Heart left ventricle (tissue), 16 donors: ENCODE measurements at regions not wholly inside any gene's neighbourhood (a gene's known extent, or its start where the extent isn't known, plus 50 kb on each side); places are given as distances from the start of the nearest gene placed in this dataset.
"Not testable (repeated sequence)": the region's sequence is repeated elsewhere in the genome, so short reads cannot be mapped to it uniquely, and the experiment has no call there.

ENCODE experiments used
- ATAC-seq, 4 donors: fragments of 200-7000 bp; cut with Tn5 transposase; one replicate each; pipeline ENCODE4 v1.9.1; 2020 to 2022; ENCODE audit warnings: moderate library complexity in 4 of 4, mild to moderate bottlenecking in 3 of 4, moderate number of reproducible peaks in 1 of 4
- DNase-seq, 5 donors: peaks; one replicate each; pipeline ENCODE4 v3.0.0-alpha.2; 2020
- H3K27ac ChIP-seq, 12 donors: fragments of 200-600 bp; sonication (generic) in 4 of 12; one replicate each; pipeline versions ENCODE4 v1.5.0 to v1.8.0; 2016 to 2022; ENCODE audit warnings: mild to moderate bottlenecking in 2 of 12
- H3K27me3 ChIP-seq, 9 donors: fragments of 200-600 bp; sonication (generic) in 2 of 9; one replicate each; pipeline versions ENCODE4 v1.5.1 to v1.8.0; 2016 to 2022; ENCODE audit warnings: mild to moderate bottlenecking in 3 of 9
- H3K36me3 ChIP-seq, 9 donors: fragments of 200-600 bp; sonication (generic) in 2 of 9; one replicate each; pipeline versions ENCODE4 v1.5.0 to v1.8.0; 2018 to 2022; ENCODE audit warnings: mild to moderate bottlenecking in 2 of 9
- H3K4me1 ChIP-seq, 12 donors: fragments of 200-600 bp; sonication (generic) in 4 of 12; one replicate each; pipeline versions ENCODE4 v1.5.0 to v1.8.0; 2016 to 2022; ENCODE audit warnings: mild to moderate bottlenecking in 3 of 12
- H3K4me3 ChIP-seq, 12 donors: fragments of 200-600 bp; sonication (generic) in 4 of 12; one replicate each; pipeline versions ENCODE4 v1.5.0 to v1.8.0; 2017 to 2022; ENCODE audit warnings: mild to moderate bottlenecking in 9 of 12, moderate library complexity in 4 of 12
- H3K9me3 ChIP-seq, 12 donors: fragments of 200-600 bp; sonication (generic) in 4 of 12; one replicate each; pipeline versions ENCODE4 v1.5.0 to v1.8.0; 2016 to 2022; ENCODE audit warnings: mild to moderate bottlenecking in 1 of 12
- WGBS, 4 donors: extraction: QIAGEN DNeasy Blood & Tissue Kit in 2 of 4; methylation state at CpG; one replicate each; pipeline versions ENCODE4 v1.1.5 to v1.1.7; 2013 to 2018; 5-methylcytosine and 5-hydroxymethylcytosine counted together
- intact Hi-C, 10 donors: fragments of 100-400 bp; cut with DNase I; formaldehyde crosslinking; loops; one replicate each; pipeline versions ENCODE4 v1.11.1 to v1.14.2; 2022
- donor health status: ischemic (EF 13 %, LVEDD 7.1; RV severe dilation, severe dysfunction).
- donor health status: healthy with polysubstance abuse.
- donor health status: DM: no; HTN: yes; CAD: no.
- donor health status: DM: no; HTN: no; CAD: no.
- donor health status: ischemic (EF 25% LVEDD 6.9; RV normal size, moderate dysfunction).
- donor health status: ischemic (EF 25% LVEDD 5.7; RV mildly dilated, moderate dysfunction).
- donor health status: healthy.
- donor health status: DM: yes; HTN: yes; CAD: no.
- donor health status: ischemic (EF 35%, LVEDD 5.7; RV mildly dilated, moderate dysfunction).
- donor health status: nonischemic (EF 11% LVEDD 7.7; RV severe dilation, severe dysfunction).
- donor health status: DM: yes; HTN: yes; CAD: no.
- donor health status: PGD.
- donor health status: ischemic (EF 29% LVEDD 5.4; RV normal size, mild dysfunction).
- donor health status: nonischemic (EF 23%, LVEDD 6.1; RV moderate dilation, normal function).

- not testable (repeated sequence) for H3K4me3 ChIP-seq
Measured at GRCh38 chr11:67888056-67888455, 115.8 kb downstream of the UNC93B1 start.

DNA sequence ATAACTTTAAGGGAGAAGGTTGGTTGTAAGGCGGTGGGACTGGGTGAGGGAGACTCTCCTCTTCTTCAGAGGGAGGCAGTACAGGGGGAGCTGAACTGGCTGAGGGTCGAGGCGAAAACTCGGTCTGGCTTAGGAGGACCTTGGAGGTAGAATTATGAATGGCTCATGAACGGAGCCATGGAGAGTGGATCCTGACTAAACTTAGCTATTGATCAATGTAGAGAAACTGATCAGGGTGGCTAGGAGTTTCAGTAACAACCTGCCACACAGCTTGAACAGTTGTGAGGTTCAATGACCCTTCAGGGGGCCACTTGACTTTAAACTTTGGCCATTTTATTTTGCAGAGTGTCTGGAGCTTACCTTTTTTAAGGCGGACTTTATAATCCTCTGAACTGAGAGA lies 117.2 kb downstream of the UNC93B1 start:
- H3K36me3 ChIP-seq, H3K4me1 ChIP-seq, H3K27me3 ChIP-seq, H3K27ac ChIP-seq, H3K4me3 ChIP-seq, intact Hi-C loops, ATAC-seq, H3K9me3 ChIP-seq: not testable (repeated sequence)
- WGBS, 4 donors = 86 to 90% (median 89%) methylated on average over 6 of the region's 6 CpGs
- DNase-seq = peak in 1 of 5 donors; percentile 56

More at GRCh38 chr11:67888056-67888455, 115.8 kb downstream of the UNC93B1 start:
- H3K36me3 ChIP-seq, DNase-seq, H3K27ac ChIP-seq, H3K9me3 ChIP-seq, H3K4me1 ChIP-seq, ATAC-seq, H3K27me3 ChIP-seq, intact Hi-C loops: not testable (repeated sequence)
- WGBS, 4 donors = 84 to 92% (median 86%) methylated on average over 8 of the region's 8 CpGs

GRCh38 chr11:67886207-67886606 lies 117.7 kb downstream of the UNC93B1 start:
- H3K27me3 ChIP-seq, H3K9me3 ChIP-seq, DNase-seq, H3K36me3 ChIP-seq, intact Hi-C loops, ATAC-seq, H3K4me1 ChIP-seq, H3K27ac ChIP-seq: not testable (repeated sequence)
- WGBS, 4 donors = 58 to 76% (median 69%) methylated on average over 7 of the region's 7 CpGs
- peak overlapping the region in 3 of 12 donors; percentile 6 to 47 (median 16) for H3K4me3 ChIP-seq

- intact Hi-C loops = not testable (repeated sequence)
- H3K4me3 ChIP-seq = peak overlapping the region in 7 of 12 donors; percentile 9 to 47 (median 35)
- 27 to 40% (median 33%) methylated on average over 3 of the region's 3 CpGs for whole genome bisulfite sequencing, 4 donors
Measured at GRCh38 chr11:67885574-67885973, 118.3 kb downstream of the UNC93B1 start.

GRCh38 chr11:67884761-67885558 lies 118.9 kb downstream of the UNC93B1 start:
- intact Hi-C loops = not testable (repeated sequence)

More at GRCh38 chr11:67885574-67885973, 118.3 kb downstream of the UNC93B1 start:
- DNase-seq, H3K27ac ChIP-seq, H3K4me1 ChIP-seq, ATAC-seq, H3K36me3 ChIP-seq, H3K27me3 ChIP-seq, H3K9me3 ChIP-seq: not testable (repeated sequence)

DNA sequence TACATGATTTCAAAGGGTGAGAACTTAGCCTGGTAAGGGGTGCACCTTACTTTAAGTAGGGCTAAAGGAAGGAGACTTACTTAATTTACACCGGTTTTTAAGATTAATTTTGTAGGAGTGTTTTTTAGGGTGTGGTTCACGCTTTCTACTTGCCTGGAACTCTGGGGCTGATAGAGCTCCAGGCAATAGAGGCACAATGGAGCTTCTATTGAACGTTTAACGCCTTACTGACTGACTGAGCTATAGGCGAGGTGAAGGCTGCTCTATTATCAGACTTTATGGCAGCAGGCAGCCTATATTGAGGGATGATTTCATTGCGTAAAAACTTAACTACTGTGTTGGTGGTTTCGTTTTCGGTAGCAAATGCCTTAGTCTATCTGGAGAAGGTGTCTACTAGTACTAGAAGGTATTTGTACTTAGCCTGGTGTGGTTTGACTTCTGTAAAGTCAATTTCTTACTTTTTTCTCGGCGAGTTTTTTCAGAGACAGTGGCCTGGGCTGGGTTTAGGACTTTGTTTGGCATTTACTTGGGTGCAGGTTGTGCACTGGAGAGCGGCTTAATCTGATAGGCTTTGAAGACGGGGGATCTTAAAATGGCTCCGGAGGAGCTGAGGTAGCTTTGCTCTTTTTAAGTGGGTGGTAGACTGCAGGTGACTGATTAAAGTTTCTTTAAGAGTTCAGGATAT lies 119.7 kb downstream of the UNC93B1 start:
- 41 to 61% (median 52%) methylated on average over 13 of the region's 13 CpGs for WGBS, 4 donors
- ATAC-seq, intact Hi-C loops, H3K4me1 ChIP-seq, H3K36me3 ChIP-seq, DNase-seq, H3K9me3 ChIP-seq, H3K27me3 ChIP-seq: not testable (repeated sequence)
- Histone ChIP-seq H3K4me3 (peak overlapping the region in 9 of 12 donors; percentile 24 to 47 (median 35)), H3K27ac (peak overlapping the region in 1 of 12 donors; percentile 27)

More at GRCh38 chr11:67884761-67885558, 118.9 kb downstream of the UNC93B1 start:
- H3K36me3 ChIP-seq, ATAC-seq, H3K4me1 ChIP-seq, H3K9me3 ChIP-seq, H3K27me3 ChIP-seq, DNase-seq: not testable (repeated sequence)
- Histone ChIP-seq H3K27ac (peak overlapping the region in 1 of 12 donors; percentile 27), H3K4me3 (peak overlapping the region in 9 of 12 donors; percentile 24 to 47 (median 35))
- 24 to 32% (median 30%) methylated on average over 18 of the region's 18 CpGs for WGBS, 4 donors

DNA sequence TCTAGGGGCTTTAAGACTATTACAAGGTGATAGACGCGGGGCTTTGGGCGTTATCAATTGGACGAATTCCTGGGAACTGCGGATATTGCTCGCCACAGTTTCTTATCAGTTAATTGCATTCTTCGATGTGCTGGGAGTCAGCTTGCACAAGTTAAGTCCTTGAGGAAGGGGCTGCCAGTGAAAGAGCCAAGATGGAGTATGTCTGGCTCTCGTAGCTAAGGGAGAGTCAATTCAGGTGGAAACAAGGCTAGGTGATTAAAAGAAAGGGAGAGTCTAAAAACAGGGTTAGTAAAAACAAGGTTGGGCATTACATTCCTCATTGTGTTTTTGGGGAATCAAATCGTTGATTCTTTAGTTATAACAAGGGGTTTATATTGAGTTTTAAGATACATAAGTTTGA lies 121.6 kb downstream of the UNC93B1 start:
- WGBS, 4 donors = 30 to 47% (median 37%) methylated on average over 9 of the region's 9 CpGs
- H3K27me3 ChIP-seq, H3K27ac ChIP-seq, H3K4me3 ChIP-seq, ATAC-seq, H3K4me1 ChIP-seq, H3K9me3 ChIP-seq, H3K36me3 ChIP-seq, intact Hi-C loops, DNase-seq: not testable (repeated sequence)

DNA sequence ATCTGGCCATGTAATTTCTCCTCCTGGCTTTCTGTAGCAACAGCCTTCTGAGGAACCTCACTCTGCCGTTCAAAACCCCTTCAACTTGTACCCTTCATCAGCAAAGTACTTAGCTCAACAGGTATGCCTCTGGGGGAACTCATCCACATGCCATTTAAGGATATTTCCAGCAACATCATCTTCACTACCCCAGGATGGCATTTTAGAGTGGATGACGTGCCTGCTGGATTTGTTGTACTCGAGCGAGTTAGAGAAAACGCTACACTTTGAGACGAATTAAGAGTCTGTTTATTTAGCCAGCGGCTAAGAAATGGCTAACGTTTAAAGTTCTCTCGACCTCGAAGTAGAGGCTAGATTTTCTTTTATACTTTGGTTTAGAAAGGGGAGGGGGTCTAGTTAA lies 122.1 kb downstream of the UNC93B1 start:
- H3K4me3 ChIP-seq, ATAC-seq: not testable (repeated sequence)
- WGBS, 4 donors = 56 to 67% (median 58%) methylated on average over 10 of the region's 10 CpGs

GRCh38 chr11:67880594-67881196 lies 123.2 kb downstream of the UNC93B1 start:
- intact Hi-C loops, H3K4me3 ChIP-seq, H3K27me3 ChIP-seq, H3K9me3 ChIP-seq, H3K27ac ChIP-seq, H3K4me1 ChIP-seq, DNase-seq, ATAC-seq, H3K36me3 ChIP-seq: not testable (repeated sequence)
- 87 to 92% (median 90%) methylated on average over 4 to 8 of the region's 8 CpGs for WGBS, 4 donors

More for the DNA sequence above, 122.1 kb downstream of the UNC93B1 start:
- H3K27me3 ChIP-seq, intact Hi-C loops, DNase-seq, H3K27ac ChIP-seq, H3K4me1 ChIP-seq, H3K9me3 ChIP-seq, H3K36me3 ChIP-seq: not testable (repeated sequence)

GRCh38 chr11:67878666-67879065 lies 125.2 kb downstream of the UNC93B1 start:
- H3K9me3 ChIP-seq, H3K36me3 ChIP-seq, H3K27me3 ChIP-seq, ATAC-seq, H3K27ac ChIP-seq, H3K4me3 ChIP-seq, intact Hi-C loops, H3K4me1 ChIP-seq, DNase-seq: not testable (repeated sequence)
- 93 to 96% (median 94%) methylated on average over 3 of the region's 3 CpGs for WGBS, 4 donors
